Activated CD8-positive, alpha-beta memory T cell treated with anti-CD3 and anti-CD28 coated beads, Interleukin-2, amount 10 ng/mL, durations not matched to agents 7 days and 5 days (primary cell): ENCODE measurements at regions not wholly inside any gene's neighbourhood (a gene's known extent, or its start where the extent isn't known, plus 50 kb on each side); places are given as distances from the start of the nearest gene placed in this dataset.
A peak's percentile ranks its signal among the peaks of the same experiment; 100 is the strongest.
"Not testable (repeated sequence)": the region's sequence is repeated elsewhere in the genome, so short reads cannot be mapped to it uniquely, and the experiment has no call there.

Experiments used
- ATAC-seq: fragments of 150-1000 bp; cut with Tn5 transposase; one replicate; pipeline ENCODE4 v1.10.0; 2021; ENCODE audit warnings: moderate library complexity
- CTCF ChIA-PET: fragments of 350-600 bp; sonication (Branson Sonifier 250); formaldehyde crosslinking; loops from one replicate; lab custom pipeline; 2021; ENCODE audit warnings: antibody characterized with exemption; lab: Charles Lee
- DNase-seq: peaks from one replicate; pipeline ENCODE4 v3.0.0-alpha.2; 2020
- H3K27ac Mint-ChIP-seq: one replicate; pipeline ENCODE4 v1.8.0; 2021; ENCODE audit warnings: mild to moderate bottlenecking, mixed read lengths
- H3K27me3 Mint-ChIP-seq: one replicate; pipeline ENCODE4 v1.8.0; 2021; ENCODE audit warnings: mixed read lengths
- H3K36me3 Mint-ChIP-seq: one replicate; pipeline ENCODE4 v1.8.0; 2021; ENCODE audit warnings: mild to moderate bottlenecking, mixed read lengths
- H3K4me1 Mint-ChIP-seq: one replicate; pipeline ENCODE4 v1.8.0; 2021; ENCODE audit warnings: mixed read lengths
- H3K4me3 Mint-ChIP-seq: one replicate; pipeline ENCODE4 v1.8.0; 2021; ENCODE audit warnings: mild to moderate bottlenecking, moderate library complexity, mixed read lengths
- H3K9me3 Mint-ChIP-seq: one replicate; pipeline ENCODE4 v1.8.0; 2022; ENCODE audit warnings: low read depth, mixed read lengths

DNA sequence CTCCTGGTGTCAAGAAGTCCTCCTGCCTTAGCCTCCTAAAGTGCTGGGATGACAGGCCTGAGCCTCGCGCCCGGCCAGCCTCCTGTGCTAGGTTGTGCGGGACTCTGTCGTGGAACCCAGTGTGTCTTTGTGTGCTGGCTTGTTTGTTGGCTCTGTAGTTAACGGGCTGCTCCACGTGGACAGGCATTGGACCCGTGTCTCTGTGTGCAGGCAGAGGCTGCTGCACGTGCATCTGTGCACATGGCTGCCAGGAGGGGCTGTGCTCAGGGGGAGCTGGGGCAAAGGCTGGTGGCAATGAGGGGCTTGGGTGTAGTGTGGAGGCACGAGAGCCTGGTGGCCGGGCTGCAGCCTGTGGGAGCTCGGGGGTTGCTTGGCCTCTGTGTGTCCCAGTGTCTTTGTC is 121.3 kb upstream of the ALDH3B2 start:
- CTCF ChIA-PET: interaction anchor here (0.5 kb wide), 1 partner anchor 28 kb away, joined by 3 read pairs; no protein-coding TSS in a partner anchor
- no peak for DNase-seq
- no peak overlapping the region for H3K4me3 Mint-ChIP-seq
- H3K36me3 Mint-ChIP-seq: no peaks in the 10 kb centered on the region
- peaks cover 11% of the 10 kb centered on the region for H3K4me1 Mint-ChIP-seq
- no peaks in the 10 kb centered on the region for H3K27me3 Mint-ChIP-seq
- no peak for ATAC-seq
- no peaks in the 10 kb centered on the region for H3K9me3 Mint-ChIP-seq
- no peak overlapping the region for H3K27ac Mint-ChIP-seq

DNA sequence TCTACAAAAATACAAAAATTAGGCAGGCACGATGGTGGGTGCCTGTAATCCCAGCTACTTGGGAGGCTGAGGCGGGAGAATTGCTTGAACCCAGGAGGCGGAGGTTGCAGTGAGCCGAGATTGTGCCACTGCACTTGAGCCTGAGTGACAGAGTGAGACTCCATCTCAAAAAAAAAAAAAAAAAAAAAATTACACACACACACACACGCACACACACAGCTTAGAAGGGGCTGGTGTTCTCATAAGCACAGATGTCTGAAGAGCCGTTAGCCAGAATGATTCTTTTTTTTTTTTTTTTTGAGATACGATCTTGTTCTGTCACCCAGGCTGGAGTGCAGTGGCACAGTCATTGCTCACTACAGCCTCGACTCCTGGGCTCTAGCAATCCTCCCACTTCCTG is 119.3 kb upstream of the ALDH3B2 start:
- H3K4me1 Mint-ChIP-seq: peaks cover 11% of the 10 kb centered on the region
- H3K36me3 Mint-ChIP-seq, H3K9me3 Mint-ChIP-seq, H3K4me3 Mint-ChIP-seq, CTCF ChIA-PET, H3K27ac Mint-ChIP-seq, DNase-seq, ATAC-seq, H3K27me3 Mint-ChIP-seq: not testable (repeated sequence)

DNA sequence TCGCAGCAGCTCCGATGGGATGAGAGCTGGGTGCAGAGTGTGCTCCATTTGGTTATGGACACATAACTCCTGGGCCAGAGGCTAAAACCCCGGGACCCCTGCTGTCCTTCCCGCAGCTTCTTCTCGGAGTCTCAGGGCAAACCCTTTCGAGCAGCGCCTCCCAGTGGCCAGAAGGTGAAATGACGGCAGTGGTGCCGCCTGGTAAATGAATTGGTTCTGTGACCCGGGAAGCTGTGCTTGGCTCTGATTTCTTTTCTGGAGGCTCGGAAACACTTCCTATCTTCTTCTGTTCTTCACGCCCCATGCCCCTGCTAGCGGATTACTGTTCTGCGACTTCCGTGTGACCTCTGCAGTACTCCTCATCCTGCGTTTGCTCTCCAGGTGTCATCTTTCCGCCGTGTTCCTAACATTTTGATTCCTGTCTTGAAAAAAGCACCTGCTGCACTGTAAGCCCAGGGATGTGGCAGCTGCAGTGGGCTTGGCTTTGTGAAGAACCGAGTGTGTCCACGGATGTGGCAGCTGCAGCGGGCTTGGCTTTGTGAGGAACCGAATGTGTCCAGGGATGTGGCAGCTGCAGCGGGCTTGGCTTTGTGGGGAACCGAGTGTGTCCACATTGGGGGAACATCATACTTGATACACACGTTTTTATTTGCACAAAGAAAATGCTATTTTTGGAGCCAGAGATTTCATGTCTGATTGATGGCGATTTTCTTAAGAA is 118.0 kb upstream of the ALDH3B2 start:
- H3K27me3 Mint-ChIP-seq, H3K36me3 Mint-ChIP-seq, H3K27ac Mint-ChIP-seq, H3K9me3 Mint-ChIP-seq, H3K4me3 Mint-ChIP-seq, ATAC-seq: not testable (repeated sequence)
- H3K4me1 Mint-ChIP-seq: peaks cover 11% of the 10 kb centered on the region
- DNase-seq: peak; percentile 65
- CTCF ChIA-PET: interaction anchor here (0.6 to 1.3 kb wide), 4 partner anchors 68 to 552 kb away, joined by 3 to 6 read pairs (median 3); partner anchors contain the start of genes GSTP1 and NUDT8

DNA sequence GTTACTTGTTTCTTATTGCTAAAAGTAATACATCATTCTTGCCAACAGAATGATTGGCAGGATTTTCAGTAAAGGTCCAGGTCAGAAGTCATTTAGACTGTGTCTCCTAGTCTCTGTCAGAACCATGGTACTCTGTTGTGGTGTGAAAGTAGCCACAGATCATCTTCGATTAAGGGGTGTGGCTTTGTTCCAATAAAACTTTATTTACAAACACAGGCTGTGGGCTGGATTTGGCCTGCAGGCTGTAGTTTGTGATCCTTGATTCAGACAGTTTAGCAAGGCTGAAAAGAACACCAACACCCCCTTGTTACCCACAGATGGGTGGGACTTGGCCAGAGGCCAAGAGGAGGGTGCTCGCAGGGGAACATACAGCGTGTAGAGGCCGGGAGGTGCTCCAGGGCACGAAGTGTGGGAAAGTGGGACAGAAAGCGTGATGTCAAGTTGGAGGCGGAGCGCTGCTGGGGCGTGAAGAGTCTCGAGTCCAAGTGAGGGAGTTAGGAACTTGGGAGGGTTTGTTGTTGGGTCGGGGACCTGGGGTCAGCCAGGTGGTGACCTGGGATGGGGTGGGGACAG is 117.3 kb upstream of the ALDH3B2 start:
- ATAC-seq, H3K4me3 Mint-ChIP-seq, H3K36me3 Mint-ChIP-seq, H3K27ac Mint-ChIP-seq, H3K9me3 Mint-ChIP-seq, DNase-seq, H3K27me3 Mint-ChIP-seq: not testable (repeated sequence)
- CTCF ChIA-PET: interaction anchor here (0.9 to 1.3 kb wide), 3 partner anchors 163 to 551 kb away, joined by 3 to 6 read pairs (median 3); partner anchors contain the start of genes GSTP1 and NUDT8
- H3K4me1 Mint-ChIP-seq: peaks cover 11% of the 10 kb centered on the region

DNA sequence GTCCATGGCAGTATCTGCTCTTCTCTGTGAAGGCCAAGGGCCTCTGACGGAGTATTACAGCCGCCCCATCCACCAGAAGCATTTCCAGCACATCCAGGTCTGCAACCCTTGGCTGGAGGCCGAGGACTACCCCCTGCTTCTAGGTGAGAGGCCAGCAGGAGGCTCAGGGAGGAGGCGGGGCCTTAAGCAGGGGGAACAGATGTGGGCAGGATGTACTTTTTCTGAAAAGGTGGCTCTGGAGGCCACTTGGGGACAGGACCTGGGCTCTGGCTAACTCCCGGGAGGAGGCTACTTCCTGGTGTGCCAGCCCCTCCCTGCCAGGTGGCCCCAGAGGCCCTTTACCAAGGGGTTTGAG is 113.9 kb upstream of the ALDH3B2 start:
- H3K36me3 Mint-ChIP-seq, H3K27ac Mint-ChIP-seq, H3K4me3 Mint-ChIP-seq, DNase-seq, H3K27me3 Mint-ChIP-seq, H3K9me3 Mint-ChIP-seq, ATAC-seq: not testable (repeated sequence)
- peaks cover 11% of the 10 kb centered on the region for H3K4me1 Mint-ChIP-seq
- CTCF ChIA-PET: interaction anchor here (0.6 kb wide), 1 partner anchor 231 kb away, joined by 3 read pairs; no protein-coding TSS in a partner anchor

DNA sequence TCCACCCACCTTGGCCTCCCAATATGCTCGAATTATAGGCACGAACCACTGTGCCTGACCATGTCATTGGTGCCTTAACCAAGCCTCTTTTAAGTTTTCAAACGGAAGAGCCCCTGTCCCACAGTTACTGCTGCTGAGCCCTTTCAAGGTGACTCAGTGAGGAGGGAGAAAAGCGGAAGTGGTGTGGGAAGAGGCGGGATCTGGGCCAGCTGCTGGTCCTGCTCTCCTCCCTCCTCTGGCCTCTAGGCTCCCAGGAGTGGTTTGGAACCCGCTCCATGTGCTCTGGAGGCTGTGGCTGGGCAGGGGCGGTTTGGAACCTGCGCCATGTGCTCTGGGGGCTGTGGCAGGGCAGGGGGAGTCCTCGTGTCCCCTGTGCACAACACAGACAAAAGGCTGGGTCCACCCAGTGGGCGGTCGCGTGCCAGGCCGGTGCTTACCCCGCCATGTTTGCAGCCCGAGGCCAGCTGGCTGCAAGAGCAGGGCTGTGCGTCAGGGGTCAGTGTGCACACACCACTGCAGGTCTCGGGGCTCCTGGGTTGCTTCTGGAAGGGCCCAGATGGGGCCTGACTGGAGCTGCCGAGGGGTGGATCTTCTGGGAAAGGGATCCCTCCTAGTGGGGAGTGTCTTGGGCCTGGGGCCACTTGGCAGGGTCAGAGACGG is 113.4 kb upstream of the ALDH3B2 start:
- not testable (repeated sequence) for H3K9me3 Mint-ChIP-seq

DNA sequence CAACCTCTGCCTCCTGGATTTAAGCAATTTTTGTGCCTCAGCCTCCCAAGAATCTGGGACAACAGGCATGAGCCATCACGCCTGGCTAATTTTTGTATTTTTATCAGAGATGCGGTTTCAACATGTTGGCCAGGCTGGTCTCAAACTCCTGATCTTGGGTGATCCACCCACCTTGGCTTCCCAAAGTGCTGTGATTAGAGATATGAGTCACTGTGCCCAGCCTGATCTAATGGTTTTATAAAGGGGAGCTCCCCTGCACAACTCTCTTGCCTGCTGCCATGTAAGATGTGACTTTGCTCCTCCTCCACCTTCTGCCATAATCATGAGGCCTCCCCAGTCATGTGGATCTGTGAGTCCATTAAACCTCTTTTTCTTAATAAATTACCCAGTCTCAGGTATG is 107.5 kb upstream of the ALDH3B2 start:
- DNase-seq, H3K27ac Mint-ChIP-seq, H3K36me3 Mint-ChIP-seq, H3K4me1 Mint-ChIP-seq, CTCF ChIA-PET, ATAC-seq, H3K9me3 Mint-ChIP-seq, H3K4me3 Mint-ChIP-seq: not testable (repeated sequence)
- peaks cover 14% of the 10 kb centered on the region for H3K27me3 Mint-ChIP-seq

More for the DNA sequence above, 113.4 kb upstream of the ALDH3B2 start:
- DNase-seq, H3K27ac Mint-ChIP-seq, ATAC-seq, H3K27me3 Mint-ChIP-seq, H3K4me3 Mint-ChIP-seq, H3K36me3 Mint-ChIP-seq: not testable (repeated sequence)
- H3K4me1 Mint-ChIP-seq: peaks cover 11% of the 10 kb centered on the region
- CTCF ChIA-PET: interaction anchor here (0.6 kb wide), 1 partner anchor 230 kb away, joined by 3 read pairs; no protein-coding TSS in a partner anchor

DNA sequence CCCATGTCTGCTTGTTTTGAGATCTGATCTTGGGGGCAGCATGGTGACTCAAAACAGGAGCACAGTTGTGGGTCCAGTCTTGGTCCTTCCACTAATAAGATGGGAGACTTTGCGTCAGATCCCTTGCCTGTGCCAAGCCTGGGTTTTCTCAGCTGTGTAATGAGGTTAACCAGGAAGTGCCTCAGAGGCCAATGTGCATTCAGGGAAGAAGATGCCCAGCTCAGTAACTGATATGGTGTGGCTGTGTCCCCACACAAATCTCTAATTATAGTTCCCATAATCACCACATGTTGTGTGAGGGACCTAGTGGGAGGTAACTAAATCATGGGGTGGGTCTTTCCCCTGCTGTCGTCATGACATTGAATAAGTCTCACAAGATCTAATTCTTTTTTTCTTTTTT is 107.1 kb upstream of the ALDH3B2 start:
- H3K27me3 Mint-ChIP-seq: peaks cover 14% of the 10 kb centered on the region
- ATAC-seq, H3K4me3 Mint-ChIP-seq, H3K27ac Mint-ChIP-seq, DNase-seq, CTCF ChIA-PET, H3K36me3 Mint-ChIP-seq, H3K4me1 Mint-ChIP-seq, H3K9me3 Mint-ChIP-seq: not testable (repeated sequence)

DNA sequence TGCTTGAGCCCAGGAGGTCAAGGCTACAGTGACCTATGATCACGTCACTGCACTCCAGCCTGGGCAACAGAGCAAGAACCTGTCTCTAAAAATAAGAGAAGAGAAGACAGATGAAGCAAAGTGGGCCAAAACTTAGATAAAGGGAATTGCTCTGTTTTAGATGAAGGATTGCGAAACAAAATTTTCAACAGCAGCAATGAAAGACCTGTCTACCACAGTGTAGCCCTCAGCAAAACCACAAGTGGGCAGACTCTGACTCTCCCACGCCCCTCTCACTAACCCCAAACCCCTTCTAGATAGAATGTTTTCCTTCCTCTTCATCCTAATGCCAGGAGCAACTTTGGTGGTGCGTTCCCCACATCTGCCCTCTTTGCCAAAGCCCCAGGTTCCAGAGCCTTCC is 105.6 kb upstream of the ALDH3B2 start:
- no peak overlapping the region for H3K27ac Mint-ChIP-seq

DNA sequence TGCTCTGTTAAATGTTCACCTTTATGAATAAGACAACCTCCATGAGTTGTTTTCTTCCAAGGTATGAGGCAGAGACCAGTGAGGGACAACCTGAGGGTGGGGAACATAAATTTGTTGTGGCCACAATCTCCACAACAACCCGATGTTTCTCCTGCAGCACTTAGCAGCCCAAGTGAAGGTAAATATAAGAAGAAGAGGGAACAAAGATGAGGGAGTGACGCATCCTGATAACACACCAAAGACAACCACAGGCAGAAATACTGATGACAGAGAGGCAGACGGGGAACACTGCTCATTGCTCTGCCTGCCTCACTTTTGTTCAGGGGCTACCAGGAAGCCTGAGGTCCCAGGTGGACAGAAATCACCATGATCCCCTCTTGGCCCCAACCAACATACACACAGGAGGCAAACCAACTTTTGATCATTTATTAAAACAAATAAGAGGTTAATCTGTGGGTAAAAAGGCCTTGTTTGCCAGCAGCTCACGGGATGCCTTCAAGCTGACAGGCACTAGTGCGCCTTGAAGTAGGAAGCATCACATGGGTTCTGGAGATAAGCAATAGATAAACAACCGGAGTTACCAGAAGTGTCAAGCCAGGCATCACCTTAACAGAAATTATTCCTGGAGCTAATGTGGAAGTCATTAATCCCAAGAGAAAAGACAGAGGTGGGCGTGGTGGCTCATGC is 104.9 kb upstream of the ALDH3B2 start:
- DNase-seq, H3K4me1 Mint-ChIP-seq, H3K36me3 Mint-ChIP-seq, CTCF ChIA-PET, H3K4me3 Mint-ChIP-seq, H3K9me3 Mint-ChIP-seq, ATAC-seq, H3K27ac Mint-ChIP-seq: not testable (repeated sequence)
- H3K27me3 Mint-ChIP-seq: peaks cover 29% of the 10 kb centered on the region

More for the DNA sequence above, 105.6 kb upstream of the ALDH3B2 start:
- Mint-ChIP-seq H3K4me3 (no peak overlapping the region), H3K27me3 (peaks cover 22% of the 10 kb centered on the region), H3K4me1 (no peaks in the 10 kb centered on the region), H3K9me3 (no peaks in the 10 kb centered on the region), H3K36me3 (no peaks in the 10 kb centered on the region)
- CTCF ChIA-PET: no interaction called here
- ATAC-seq (no peak), DNase-seq (no peak)

DNA sequence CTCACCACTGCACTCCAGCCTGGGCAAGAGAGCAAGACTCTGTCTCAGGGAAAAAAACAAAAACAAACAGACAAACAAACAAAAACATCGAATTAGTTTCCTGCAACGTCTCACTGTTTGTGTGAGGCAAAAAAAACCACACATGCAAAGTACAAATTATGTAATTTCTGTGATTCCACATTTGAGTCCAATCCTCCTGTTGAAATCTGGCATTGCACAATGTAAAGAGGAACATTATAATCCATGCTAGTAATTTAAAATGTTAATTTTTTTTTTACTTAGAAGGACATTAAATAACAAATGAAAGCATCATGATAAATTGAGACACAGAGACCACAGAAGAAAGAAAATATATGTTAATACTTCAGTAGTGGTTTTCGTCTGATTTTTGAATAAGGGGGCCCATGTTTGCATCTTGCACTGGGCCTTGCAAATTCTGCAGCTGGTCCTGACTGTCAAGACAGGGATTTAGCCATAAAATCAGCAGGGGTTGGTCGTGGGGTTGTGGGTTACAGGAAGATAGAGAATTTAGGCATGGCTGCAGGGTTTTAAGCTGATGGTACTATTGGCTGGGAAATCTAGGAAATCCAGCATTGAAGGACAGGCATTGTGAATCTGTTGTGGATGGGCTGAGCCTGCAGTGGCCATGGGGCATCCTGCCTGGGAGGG is 102.6 kb upstream of the ALDH3B2 start:
- CTCF ChIA-PET: no interaction called here
- Mint-ChIP-seq H3K9me3 (no peaks in the 10 kb centered on the region), H3K36me3 (no peaks in the 10 kb centered on the region), H3K27ac (no peak overlapping the region), H3K27me3 (peaks cover 47% of the 10 kb centered on the region), H3K4me3 (no peak overlapping the region), H3K4me1 (no peaks in the 10 kb centered on the region)
- ATAC-seq: no peak
- DNase-seq: no peak

DNA sequence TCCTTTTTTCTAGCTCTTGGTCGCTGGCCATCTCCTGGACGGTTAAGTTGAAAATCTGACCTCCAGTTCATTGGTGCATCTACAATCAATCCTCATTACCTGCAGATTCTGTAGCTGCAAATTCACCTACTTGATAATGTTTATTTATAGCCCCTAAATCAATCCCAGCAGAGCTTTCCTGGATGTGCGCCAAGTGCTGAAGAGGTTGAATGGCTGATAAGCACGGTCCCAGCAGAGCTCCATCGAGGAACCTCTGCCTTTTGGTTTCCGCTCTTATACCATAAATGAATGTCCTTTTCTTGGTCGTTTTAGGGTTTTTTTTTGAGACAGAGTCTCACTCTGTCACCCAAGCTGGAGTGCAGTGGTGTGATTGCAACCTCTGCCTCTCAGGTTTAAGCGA is 99.8 kb upstream of the ALDH3B2 start:
- DNase-seq, H3K4me1 Mint-ChIP-seq, H3K9me3 Mint-ChIP-seq, ATAC-seq, H3K36me3 Mint-ChIP-seq, H3K4me3 Mint-ChIP-seq, CTCF ChIA-PET, H3K27ac Mint-ChIP-seq: not testable (repeated sequence)
- H3K27me3 Mint-ChIP-seq: peaks cover 38% of the 10 kb centered on the region
